HCT116 (cell line): ENCODE measurements at regions not wholly inside any gene's neighbourhood (a gene's known extent, or its start where the extent isn't known, plus 50 kb on each side); places are given as distances from the start of the nearest gene placed in this dataset.

Experiments used
- ATAC-seq: fragments of 200-7000 bp; cut with Tn5 transposase; 2 replicates; pipeline ENCODE4 v1.9.1; 2020; ENCODE audit warnings: mild to moderate bottlenecking, moderate library complexity
- BruUV-seq: library from RNA; stranded (reverse); fragments of 400-500 nt; replicated peaks from 2 replicates; lab custom pipeline; 2021; lab: Mats Ljungman, UMichigan
- CTCF ChIA-PET: fragments of 300-600 bp; sonication (Branson Sonifier 250); formaldehyde crosslinking; loops from one replicate; lab custom pipeline; 2021; ENCODE audit warnings: antibody characterized with exemption; lab: Charles Lee
- POLR2A ChIA-PET: fragments of 300-600, 350-600 bp; sonication (Branson Sonifier 250); formaldehyde crosslinking; loops from one replicate; lab custom pipeline; 2021; ENCODE audit warnings: antibody characterized with exemption; lab: Charles Lee
- RAD21 ChIA-PET, 2 experiments: fragments of 300-600 bp; sonication (Branson Sonifier 250); formaldehyde crosslinking; loops; one replicate each; lab custom pipeline; 2023; ENCODE audit warnings: low total read pairs in 2 of 2; ENCODE audit not compliant: uncharacterized antibody in 2 of 2, unreplicated experiment in 2 of 2, low non-redundant PET in 1 of 2; lab: Charles Lee
- DNase-seq: peaks from one replicate; pipeline ENCODE4 v3.0.0-alpha.2; 2010; ENCODE audit warnings: low read depth, low spot score
- H2AFZ ChIP-seq: fragments of 200-600 bp; shearing (Covaris generic), sonication (generic); 2 replicates; pipeline ENCODE4 v1.6.1; 2017; ENCODE audit warnings: low read depth, mixed run types, mixed read lengths, antibody characterized with exemption, low read length; ENCODE audit not compliant: poor library complexity, severe bottlenecking
- H3K27ac ChIP-seq: 2 replicates; pipeline ENCODE4 v1.5.1; 2012; ENCODE audit warnings: low read depth, low read length
- H3K27me3 ChIP-seq: fragments of 200-600 bp; sonication (generic); 2 replicates; pipeline ENCODE4 v1.6.1; 2016; ENCODE audit warnings: mixed run types, low read length, mixed read lengths; ENCODE audit not compliant: insufficient read depth
- H3K36me3 ChIP-seq, 2 experiments: fragments of 200-500 bp in 1 of 2; fragments of 200-600 bp in 1 of 2; sonication (Bioruptor generic) in 1 of 2; sonication (generic) in 1 of 2; 2 replicates each; pipeline versions ENCODE4 v1.5.1 to v1.6.1; 2014 to 2016; ENCODE audit warnings: low read length in 2 of 2, inconsistent platforms in 1 of 2, mixed read lengths in 1 of 2, mixed run types in 1 of 2; ENCODE audit not compliant: insufficient read depth in 2 of 2, control insufficient read depth in 1 of 2
- H3K4me1 ChIP-seq, 2 experiments: fragments of 200-600 bp in 1 of 2; sonication (generic) in 1 of 2; 2 replicates each; pipeline versions ENCODE4 v1.5.1 to v1.6.1; 2012 to 2017; ENCODE audit warnings: low read length in 2 of 2, inconsistent platforms in 1 of 2, mild to moderate bottlenecking in 1 of 2, mixed read lengths in 1 of 2, mixed run types in 1 of 2, moderate library complexity in 1 of 2; ENCODE audit not compliant: insufficient read depth in 2 of 2, control insufficient read depth in 1 of 2
- H3K4me2 ChIP-seq: fragments of 200-600 bp; sonication (generic); 2 replicates; pipeline ENCODE4 v1.6.1; 2017; ENCODE audit warnings: mixed run types, low read length, mixed read lengths
- H3K4me3 ChIP-seq, 2 experiments: fragments of 200-600 bp in 1 of 2; sonication (generic) in 1 of 2; replicated peaks in 1 of 2; 2 replicates each; pipeline ENCODE4 v1.5.1; 2011 to 2016; ENCODE audit warnings: low read length in 2 of 2, control low read depth in 1 of 2, low read depth in 1 of 2, mild to moderate bottlenecking in 1 of 2, mixed read lengths in 1 of 2, mixed run types in 1 of 2
- H3K79me2 ChIP-seq: fragments of 200-600 bp; sonication (generic); 2 replicates; pipeline ENCODE4 v1.6.1; 2017; ENCODE audit warnings: mild to moderate bottlenecking, mixed run types, low read length, moderate library complexity, mixed read lengths; ENCODE audit not compliant: insufficient read depth
- H3K9ac ChIP-seq: fragments of 200-600 bp; sonication (generic); 2 replicates; pipeline ENCODE4 v1.6.1; 2016; ENCODE audit warnings: low read length, mixed read lengths
- H3K9me2 ChIP-seq: fragments of 200-600 bp; sonication (generic), shearing (Covaris generic); 2 replicates; pipeline ENCODE4 v1.6.1; 2017; ENCODE audit warnings: mixed run types, mild to moderate bottlenecking, moderate library complexity; ENCODE audit not compliant: insufficient read depth
- H3K9me3 ChIP-seq, 2 experiments: fragments of 200-500 bp in 1 of 2; fragments of 200-600 bp in 1 of 2; sonication (Bioruptor generic) in 1 of 2; sonication (generic) in 1 of 2; 2 replicates each; pipeline ENCODE4 v1.6.1; 2014 to 2017; ENCODE audit warnings: low read length in 2 of 2, mixed read lengths in 2 of 2, inconsistent platforms in 1 of 2, low read depth in 1 of 2, mild to moderate bottlenecking in 1 of 2, mixed run types in 1 of 2, moderate library complexity in 1 of 2; ENCODE audit not compliant: control insufficient read depth in 1 of 2, insufficient read depth in 1 of 2
- H4K20me1 ChIP-seq: fragments of 200-600 bp; sonication (generic), shearing (Covaris generic); 2 replicates; pipeline ENCODE4 v1.6.1; 2017; ENCODE audit warnings: mixed run types, mild to moderate bottlenecking, moderate library complexity; ENCODE audit not compliant: insufficient read depth
- ATF3 ChIP-seq: IDR thresholded peaks from 2 replicates; pipeline ENCODE4 v1.6.1; 2012
- CBX3 ChIP-seq: IDR thresholded peaks from 2 replicates; pipeline ENCODE4 v1.6.1; 2012; ENCODE audit warnings: low read depth
- CEBPB ChIP-seq: IDR thresholded peaks from 2 replicates; pipeline ENCODE4 v1.6.1; 2012; ENCODE audit warnings: low read depth
- ELF1 ChIP-seq: IDR thresholded peaks from 2 replicates; pipeline ENCODE4 v1.6.1; 2012; ENCODE audit warnings: low read depth, borderline replicate concordance
- EZH2phosphoT487 ChIP-seq: fragments of 200-600 bp; IDR thresholded peaks from 2 replicates; pipeline ENCODE4 v1.6.1; 2018; ENCODE audit warnings: antibody characterized with exemption, borderline replicate concordance
- FOSL1 ChIP-seq: IDR thresholded peaks from 2 replicates; pipeline ENCODE4 v1.6.1; 2012; ENCODE audit warnings: low read depth
- JUND ChIP-seq: IDR thresholded peaks from 2 replicates; pipeline ENCODE4 v1.6.1; 2012
- POLR2A ChIP-seq: IDR thresholded peaks from 2 replicates; pipeline ENCODE4 v1.7.0; 2011; ENCODE audit warnings: borderline replicate concordance; ENCODE audit not compliant: insufficient read depth, insufficient read length; ENCODE audit errors: extremely low read depth
- POLR2AphosphoS5 ChIP-seq: IDR thresholded peaks from 2 replicates; pipeline ENCODE4 v1.6.1; 2011; ENCODE audit warnings: mild to moderate bottlenecking, low read depth, low read length, moderate library complexity
- RAD21 ChIP-seq: IDR thresholded peaks from 2 replicates; pipeline ENCODE4 v1.6.1; 2012; ENCODE audit warnings: low read depth, mild to moderate bottlenecking
- REST ChIP-seq: IDR thresholded peaks from 2 replicates; pipeline ENCODE4 v1.6.1; 2012; ENCODE audit warnings: low read depth
- SP1 ChIP-seq: IDR thresholded peaks from 2 replicates; pipeline ENCODE4 v1.6.1; 2012; ENCODE audit warnings: low read depth
- SRF ChIP-seq: IDR thresholded peaks from 2 replicates; pipeline ENCODE4 v1.6.1; 2012; ENCODE audit warnings: low read depth
- ZBTB33 ChIP-seq: IDR thresholded peaks from 2 replicates; pipeline ENCODE4 v1.6.1; 2011; ENCODE audit warnings: mild to moderate bottlenecking, low read length, moderate library complexity; ENCODE audit not compliant: insufficient replicate concordance; ENCODE audit errors: extremely low read depth
- ZFX ChIP-seq: fragments of 450-650 bp; IDR thresholded peaks from 2 replicates; pipeline ENCODE4 v1.6.1; 2017
- ZNF274 ChIP-seq: fragments of 200-500 bp; sonication (Bioruptor generic); IDR thresholded peaks from 2 replicates; pipeline ENCODE4 v1.6.1; 2014; ENCODE audit warnings: mild to moderate bottlenecking, low read depth, low read length, inconsistent platforms
- intact Hi-C: fragments of 100-400 bp; cut with micrococcal nuclease; formaldehyde crosslinking; loops from 2 replicates; pipeline ENCODE4 v1.10.0; 2022

GRCh38 chr2:53379547-53379946, 388.1 kb upstream of the CHAC2 start:
- ATAC-seq (no peak), DNase-seq (no peak)
- ChIA-PET POLR2A (no interaction called here), RAD21 (no interaction called here), CTCF (no interaction called here)
- Histone ChIP-seq H3K9me3 (no peaks in the 10 kb centered on the region), H3K79me2 (no peaks in the 10 kb centered on the region), H3K36me3 (no peaks in the 10 kb centered on the region), H3K9me2 (no peaks in the 10 kb centered on the region), H3K4me2 (no peak overlapping the region), H3K4me1 (no peaks in the 10 kb centered on the region), H3K9ac (no peak overlapping the region), H3K27me3 (no peaks in the 10 kb centered on the region), H2AFZ (no peak overlapping the region), H4K20me1 (no peaks in the 10 kb centered on the region), H3K27ac (no peak overlapping the region), H3K4me3 (no peak overlapping the region)
- BruUV-seq = no TSS peak
- intact Hi-C loops = no loop called here
- TF ChIP-seq POLR2A = no peak
- no peak for TF ChIP-seq CEBPB
- no peak for TF ChIP-seq EZH2phosphoT487
- TF ChIP-seq ZFX = no peak
- no peak for TF ChIP-seq ZBTB33
- no peak for TF ChIP-seq RAD21
- no peak for TF ChIP-seq POLR2AphosphoS5
- TF ChIP-seq SP1 = no peak
- no peak for TF ChIP-seq JUND
- no peak for TF ChIP-seq FOSL1
- no peak for TF ChIP-seq ATF3
- TF ChIP-seq REST = no peak
- no peak for TF ChIP-seq CBX3
- no peak for TF ChIP-seq ZNF274
- TF ChIP-seq SRF = no peak
- no peak for TF ChIP-seq ELF1
